ENCODE measurements at regions not wholly inside any gene's neighbourhood (a gene's known extent, or its start where the extent isn't known, plus 50 kb on each side); places are given as distances from the start of the nearest gene placed in this dataset.

- TF ChIP-seq HNF4G (IDR thresholded peaks at IDR 0.05; ENCODE audit: borderline replicate concordance, low read depth, low read length) (peak; percentile 66), HNF4G (CRISPR knock-in tag; IDR thresholded peaks at IDR 0.05; ENCODE audit: borderline replicate concordance, low read depth) (peak; percentile 20; the same call in 1 of the 2 replicates), YEATS4 (CRISPR knock-in tag; IDR thresholded peaks at IDR 0.05; ENCODE audit: borderline replicate concordance) (no peak), MEIS2 (CRISPR knock-in tag; IDR thresholded peaks at IDR 0.05) (peak; percentile 83; the same call in 1 of the 2 replicates), ARID2 (CRISPR knock-in tag; IDR thresholded peaks at IDR 0.05; ENCODE audit: borderline replicate concordance) (no peak), STAG1 (CRISPR knock-in tag; IDR thresholded peaks at IDR 0.05) (no peak), NAIF1 (CRISPR knock-in tag; IDR thresholded peaks at IDR 0.05; ENCODE audit: borderline replicate concordance) (no peak), NR2F1 (CRISPR knock-in tag; IDR thresholded peaks at IDR 0.05) (peak; percentile 77 to 86), POLR2A (IDR thresholded peaks at IDR 0.05; ENCODE audit: insufficient read depth in 1 of 2, low read depth in 2 of 2, low read length in 2 of 2) (no peak), TFAP4 (IDR thresholded peaks at IDR 0.05; ENCODE audit: borderline replicate concordance, low read depth) (no peak), RELA (CRISPR knock-in tag; IDR thresholded peaks at IDR 0.05) (no peak), NR2F6 (IDR thresholded peaks at IDR 0.05) (peak; percentile 85), NR2F6 (CRISPR knock-in tag; IDR thresholded peaks at IDR 0.05) (peak; percentile 65; the same call in 1 of the 2 replicates), ZMYM2 (CRISPR knock-in tag; IDR thresholded peaks at IDR 0.05) (no peak), ELK4 (CRISPR knock-in tag; IDR thresholded peaks at IDR 0.05; ENCODE audit: borderline replicate concordance) (no peak), TOE1 (CRISPR knock-in tag; IDR thresholded peaks at IDR 0.05) (no peak), LRRFIP1 (CRISPR knock-in tag; conservative IDR thresholded peaks at IDR 0.05) (no peak), SALL1 (CRISPR knock-in tag; IDR thresholded peaks at IDR 0.05) (peak; percentile 25; the same call in 1 of the 2 replicates), ZSCAN20 (CRISPR knock-in tag; IDR thresholded peaks at IDR 0.05; ENCODE audit: borderline replicate concordance) (no peak), ZNF703 (CRISPR knock-in tag; IDR thresholded peaks at IDR 0.05; ENCODE audit: borderline replicate concordance) (no peak), JUNB (CRISPR knock-in tag; IDR thresholded peaks at IDR 0.05; ENCODE audit: borderline replicate concordance) (0 out of 2 replicates have a peak, but pooled peaks have one; percentile 21), NCOR1 (IDR thresholded peaks at IDR 0.05; ENCODE audit: borderline replicate concordance, low read length) (peak; percentile 42; the same call in 1 of the 2 replicates), MAZ (IDR thresholded peaks at IDR 0.05; ENCODE audit: borderline replicate concordance, low read depth, low read length) (no peak), MAZ (CRISPR knock-in tag; IDR thresholded peaks at IDR 0.05; ENCODE audit: low read depth) (no peak), AKAP8 (CRISPR knock-in tag; IDR thresholded peaks at IDR 0.05) (no peak)
These were observed 113.1 kb upstream of the SLC25A36 start (continued) for GRCh38 chr3:140828585-140828984.
